Suprapubic skin (tissue), 4 donors: ENCODE measurements at regions not wholly inside any gene's neighbourhood (a gene's known extent, or its start where the extent isn't known, plus 50 kb on each side); places are given as distances from the start of the nearest gene placed in this dataset.

Source experiments
- POLR2A ChIP-seq, 2 donors: fragments of 450-650 bp; IDR thresholded peaks; one replicate each; pipeline ENCODE4 v1.6.1; 2017; ENCODE audit warnings: antibody characterized with exemption in 2 of 2, mild to moderate bottlenecking in 2 of 2, moderate library complexity in 2 of 2
- POLR2AphosphoS5 ChIP-seq, 3 donors: sonication (generic); formaldehyde crosslinking; IDR thresholded peaks; one replicate each; pipeline ENCODE4 v1.6.1; 2017; ENCODE audit warnings: antibody characterized with exemption in 3 of 3
- TF ChIP-seq, protein P1 (sequence below), 2 donors: fragments of 200-600 bp in 1 of 2; fragments of 450-650 bp in 1 of 2; sonication (generic) in 1 of 2; IDR thresholded peaks; one replicate each; pipeline ENCODE4 v1.5.1; 2016 to 2019; ENCODE audit warnings: antibody characterized with exemption in 2 of 2, mild to moderate bottlenecking in 1 of 2, moderate library complexity in 1 of 2

DNA sequence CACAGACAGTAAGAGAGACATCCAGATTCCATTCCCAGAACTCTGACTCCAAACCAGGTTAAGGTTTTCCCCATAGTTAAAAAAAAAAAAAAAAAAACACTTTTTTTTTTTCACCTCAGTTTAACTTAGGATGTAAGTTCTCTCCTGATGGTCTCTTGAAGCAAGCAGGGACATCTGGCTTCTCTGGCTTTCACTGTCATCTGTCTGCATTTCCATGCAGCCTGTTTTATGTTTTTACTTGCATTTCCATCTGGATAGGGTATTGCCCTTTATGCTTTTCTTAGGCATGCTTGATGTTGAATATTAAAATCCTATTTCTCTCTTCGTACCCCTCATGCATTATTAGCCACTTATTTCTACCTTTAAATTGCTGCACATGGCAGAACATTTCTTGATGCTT, 135.3 kb upstream of the WWC1 start:
- TF ChIP-seq, protein P1, sequence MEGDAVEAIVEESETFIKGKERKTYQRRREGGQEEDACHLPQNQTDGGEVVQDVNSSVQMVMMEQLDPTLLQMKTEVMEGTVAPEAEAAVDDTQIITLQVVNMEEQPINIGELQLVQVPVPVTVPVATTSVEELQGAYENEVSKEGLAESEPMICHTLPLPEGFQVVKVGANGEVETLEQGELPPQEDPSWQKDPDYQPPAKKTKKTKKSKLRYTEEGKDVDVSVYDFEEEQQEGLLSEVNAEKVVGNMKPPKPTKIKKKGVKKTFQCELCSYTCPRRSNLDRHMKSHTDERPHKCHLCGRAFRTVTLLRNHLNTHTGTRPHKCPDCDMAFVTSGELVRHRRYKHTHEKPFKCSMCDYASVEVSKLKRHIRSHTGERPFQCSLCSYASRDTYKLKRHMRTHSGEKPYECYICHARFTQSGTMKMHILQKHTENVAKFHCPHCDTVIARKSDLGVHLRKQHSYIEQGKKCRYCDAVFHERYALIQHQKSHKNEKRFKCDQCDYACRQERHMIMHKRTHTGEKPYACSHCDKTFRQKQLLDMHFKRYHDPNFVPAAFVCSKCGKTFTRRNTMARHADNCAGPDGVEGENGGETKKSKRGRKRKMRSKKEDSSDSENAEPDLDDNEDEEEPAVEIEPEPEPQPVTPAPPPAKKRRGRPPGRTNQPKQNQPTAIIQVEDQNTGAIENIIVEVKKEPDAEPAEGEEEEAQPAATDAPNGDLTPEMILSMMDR (IDR thresholded peaks at IDR 0.05), result no peak
- TF ChIP-seq POLR2A (IDR thresholded peaks at IDR 0.05) (no peak), POLR2AphosphoS5 (IDR thresholded peaks at IDR 0.05) (no peak)
